HG03460 (cell line): ENCODE measurements at regions not wholly inside any gene's neighbourhood (a gene's known extent, or its start where the extent isn't known, plus 50 kb on each side); places are given as distances from the start of the nearest gene placed in this dataset.

Source experiments
- ATAC-seq: cut with Tn5 transposase; IDR thresholded peaks from one replicate; pipeline ENCODE4 v1.9.1; 2021; ENCODE audit not compliant: unreplicated experiment

DNA sequence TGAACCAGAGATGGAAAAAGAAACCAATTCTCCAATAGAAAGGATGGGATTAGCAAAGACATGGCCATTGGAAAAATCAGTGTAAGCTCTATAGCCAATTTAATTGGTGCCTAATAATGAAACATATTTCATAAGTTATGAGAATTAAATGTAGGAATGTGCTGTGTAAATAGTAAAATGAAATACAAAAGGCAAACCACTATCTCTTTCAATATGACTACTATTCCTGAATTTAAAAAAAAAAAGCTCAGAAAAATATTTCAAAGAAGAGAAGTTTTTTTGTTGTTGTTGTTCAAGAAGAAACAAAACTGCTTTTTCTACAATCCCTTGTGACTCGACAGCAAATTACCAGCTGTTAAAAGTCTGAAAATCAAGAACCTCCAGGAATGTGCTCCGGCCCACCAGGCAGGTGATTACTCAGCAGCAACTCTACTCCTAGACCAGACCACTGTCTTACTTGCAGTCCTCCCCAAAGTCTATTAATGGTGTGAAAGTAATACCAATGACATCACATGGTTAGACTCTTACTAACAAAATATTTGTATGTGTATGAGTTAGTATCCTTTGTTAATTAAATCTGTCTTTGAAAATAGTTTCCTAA lies 362.4 kb downstream of the KCTD12 start:
- ATAC-seq: peak; percentile 69

DNA sequence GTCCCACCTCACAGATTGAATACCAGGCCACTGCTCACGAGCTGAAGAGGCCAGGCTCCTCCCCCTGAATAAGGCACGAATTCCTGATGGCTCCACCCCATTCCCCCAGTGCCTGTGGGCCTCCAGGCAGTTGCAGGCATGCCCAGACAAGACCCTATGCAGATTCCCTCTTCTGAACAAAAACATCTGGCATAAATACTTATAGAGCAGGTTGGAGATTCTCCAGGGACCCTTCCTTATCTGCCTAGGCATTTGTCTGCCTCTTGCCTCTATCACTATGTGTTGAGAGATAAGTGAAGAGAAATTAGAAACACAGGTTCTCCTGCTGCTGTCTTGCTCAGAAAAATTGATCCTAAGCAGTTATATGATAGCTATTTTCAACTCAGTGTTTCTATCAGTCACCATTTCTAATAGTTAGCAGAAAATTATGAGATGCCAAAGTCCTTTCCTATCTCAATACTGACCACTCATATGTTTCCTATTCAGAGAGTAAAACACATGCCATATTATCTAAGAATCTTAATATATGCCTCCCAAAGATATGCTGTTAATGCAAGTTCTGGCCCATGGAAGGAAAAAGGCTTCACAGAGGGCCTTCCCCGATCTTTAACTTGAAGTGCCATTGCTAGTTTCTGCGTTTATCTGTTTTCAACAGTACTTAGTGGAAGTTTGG lies 364.0 kb downstream of the KCTD12 start:
- no peak for ATAC-seq

DNA sequence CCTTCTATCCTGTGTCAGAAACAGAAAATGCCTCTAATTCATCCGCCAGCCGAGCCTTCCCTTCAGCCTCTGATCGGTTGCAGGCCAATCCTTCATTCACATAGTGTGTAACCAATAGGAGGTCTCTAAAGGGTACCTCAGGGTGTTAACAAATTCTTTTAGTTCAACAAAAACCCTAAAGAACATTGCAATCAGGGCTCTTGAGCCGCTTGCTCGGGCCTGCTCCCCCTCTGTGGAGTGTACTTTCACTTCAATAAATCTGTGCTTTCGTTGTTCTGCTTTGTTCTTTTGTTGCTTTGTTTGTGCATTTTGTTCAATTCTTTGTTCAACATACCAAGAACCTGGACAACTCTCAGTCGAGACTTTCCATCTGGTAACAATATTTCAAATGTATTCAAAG lies 366.5 kb downstream of the KCTD12 start:
- ATAC-seq: no peak

DNA sequence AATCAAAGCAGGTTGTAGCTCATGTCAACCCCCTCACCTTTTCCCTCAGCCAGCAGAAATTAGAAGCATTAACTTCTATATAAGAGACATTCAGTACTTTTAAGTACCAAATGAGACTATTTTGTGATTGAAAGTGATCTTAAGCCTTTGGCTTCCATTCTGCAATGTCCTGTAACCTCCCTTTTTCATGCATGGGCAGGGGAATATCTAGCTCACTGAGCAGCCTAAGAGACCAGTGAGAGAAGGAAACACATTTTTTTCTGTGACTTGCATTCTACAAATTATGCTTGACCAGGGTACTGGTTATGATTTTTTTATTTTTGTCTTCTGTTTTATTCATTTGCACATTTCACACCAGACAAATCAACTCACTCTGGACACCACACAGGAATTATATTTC lies 369.6 kb downstream of the KCTD12 start:
- ATAC-seq: no peak

DNA sequence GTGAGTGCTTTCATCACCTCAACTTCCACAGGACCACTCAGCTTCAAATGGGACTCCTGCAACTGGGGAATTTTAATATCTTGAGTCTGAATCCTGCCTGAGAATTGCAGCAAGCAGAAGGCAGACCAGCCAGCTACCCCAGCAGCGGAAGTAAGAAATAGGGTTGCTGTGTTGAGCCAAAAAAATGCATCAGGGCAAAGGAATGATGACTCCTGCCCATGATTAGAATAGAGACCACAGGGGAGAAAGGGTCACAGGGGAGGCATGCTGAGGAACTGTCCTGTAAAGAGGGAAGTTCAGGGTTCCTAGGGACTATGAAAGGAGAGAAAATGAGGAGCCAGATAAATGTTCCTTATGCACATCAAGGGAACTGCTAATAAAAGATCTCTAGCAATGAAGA lies 370.2 kb downstream of the KCTD12 start:
- no peak for ATAC-seq

DNA sequence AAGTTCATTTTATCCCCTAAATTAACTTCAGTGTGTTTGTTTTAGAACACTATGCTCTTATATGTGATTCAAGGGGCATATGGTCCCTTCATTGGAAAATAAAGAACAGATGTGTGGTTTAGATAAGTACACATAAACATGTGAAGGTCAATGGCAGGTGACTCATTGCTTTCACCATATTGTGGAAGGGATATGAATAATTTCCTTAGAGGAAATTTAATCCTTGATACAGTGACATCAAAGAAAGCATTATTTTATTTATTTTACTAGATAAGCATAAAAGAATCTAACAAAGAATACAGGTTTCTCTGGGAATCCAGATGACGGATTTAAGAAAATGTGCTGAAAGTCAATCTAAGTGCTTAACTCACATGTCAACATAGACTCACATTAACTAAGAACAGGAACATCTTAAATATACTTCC lies 373.5 kb downstream of the KCTD12 start:
- ATAC-seq: no peak

DNA sequence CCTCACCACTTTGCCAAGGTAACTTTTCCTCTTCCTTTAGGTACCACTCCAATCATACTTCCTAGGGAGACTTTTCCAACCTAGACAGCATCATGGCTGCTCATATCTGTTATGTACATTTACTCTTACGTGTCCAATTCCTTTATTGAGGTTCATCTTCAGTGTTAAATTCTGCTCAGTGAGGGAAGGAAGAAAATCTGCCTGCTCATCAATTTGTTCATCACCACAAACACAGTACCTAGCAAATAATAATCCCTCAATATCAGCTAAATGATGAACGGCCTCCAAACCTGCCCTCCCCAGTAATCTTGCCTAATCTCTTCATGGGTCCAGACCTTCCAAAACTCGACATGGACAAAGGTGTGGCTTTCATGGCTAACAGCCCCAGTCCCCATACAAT lies 380.8 kb downstream of the KCTD12 start:
- ATAC-seq: no peak

DNA sequence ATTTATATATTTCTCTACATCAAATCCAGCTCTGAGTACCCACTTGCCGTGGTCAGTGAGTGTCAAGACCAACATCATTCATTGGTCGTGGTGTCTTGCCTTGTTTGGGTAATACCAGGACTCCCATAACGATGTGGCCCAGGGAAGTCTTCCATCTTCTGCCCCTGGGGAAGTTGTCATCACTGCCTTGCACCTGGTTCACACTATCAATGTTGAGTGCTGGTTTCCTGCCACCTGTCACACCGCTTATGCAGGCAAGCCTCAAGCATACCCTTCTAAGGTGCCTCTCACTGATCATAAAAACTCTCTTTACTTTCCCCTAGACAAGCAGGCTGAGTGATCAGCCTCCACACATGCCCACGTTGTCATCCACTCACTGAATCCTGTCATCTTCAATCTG lies 382.4 kb downstream of the KCTD12 start:
- no peak for ATAC-seq

DNA sequence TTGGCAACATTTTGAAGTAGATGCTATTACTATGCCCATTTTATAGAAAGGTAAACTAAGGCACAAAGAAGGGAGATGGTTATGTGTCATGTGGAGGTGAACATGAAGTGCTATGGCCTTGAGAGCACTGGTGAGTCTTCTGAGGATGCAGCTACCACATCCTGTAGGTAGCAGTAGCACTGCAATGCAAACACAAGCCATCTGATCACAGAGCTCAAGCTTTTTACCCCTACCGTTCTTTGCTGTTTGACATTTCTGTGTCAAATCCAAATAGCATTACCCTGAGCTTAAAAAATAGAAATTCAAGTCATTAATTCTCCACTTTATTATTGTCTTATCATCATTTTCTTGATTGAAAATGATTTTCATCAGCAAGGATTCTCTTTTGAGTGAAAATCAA lies 382.9 kb downstream of the KCTD12 start:
- no peak for ATAC-seq

DNA sequence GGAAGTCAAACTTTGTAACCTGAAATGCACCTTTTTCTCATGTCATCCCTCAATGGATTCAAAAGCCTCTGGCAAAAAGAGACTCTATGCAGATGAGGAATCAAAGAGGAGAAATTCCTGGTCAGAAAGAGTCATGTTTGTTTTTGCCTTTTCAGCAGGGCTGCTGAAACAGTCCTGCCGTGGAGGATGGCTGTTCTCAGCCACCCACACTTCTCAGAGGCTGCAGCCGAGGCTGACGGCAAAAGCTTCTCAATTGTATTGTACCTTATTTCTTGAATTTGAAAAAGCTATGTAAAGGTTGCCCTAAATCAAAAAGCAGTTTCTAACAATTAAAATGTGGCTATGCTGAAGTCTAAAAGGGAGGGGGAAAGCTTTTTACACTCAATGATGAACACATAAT lies 385.3 kb downstream of the KCTD12 start:
- ATAC-seq: no peak

DNA sequence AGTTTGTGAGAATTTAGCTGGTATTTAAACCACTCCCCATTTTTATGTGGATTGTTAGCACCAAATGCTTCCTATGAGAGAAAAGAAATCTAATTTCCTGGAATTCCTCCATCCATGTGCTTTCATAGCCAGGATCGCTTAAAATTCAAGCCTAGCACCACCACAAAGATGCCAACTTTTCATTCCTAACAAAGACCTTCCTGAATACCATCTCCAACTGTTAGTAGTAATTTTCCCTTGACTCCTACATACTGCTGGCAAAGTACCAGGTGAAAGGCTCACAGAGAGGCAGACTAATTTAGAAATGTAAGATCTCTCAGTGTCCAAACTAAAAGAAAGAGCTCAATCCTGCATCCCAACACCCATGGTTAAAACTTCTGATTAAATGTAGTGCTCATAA lies 386.3 kb downstream of the KCTD12 start:
- ATAC-seq: no peak

DNA sequence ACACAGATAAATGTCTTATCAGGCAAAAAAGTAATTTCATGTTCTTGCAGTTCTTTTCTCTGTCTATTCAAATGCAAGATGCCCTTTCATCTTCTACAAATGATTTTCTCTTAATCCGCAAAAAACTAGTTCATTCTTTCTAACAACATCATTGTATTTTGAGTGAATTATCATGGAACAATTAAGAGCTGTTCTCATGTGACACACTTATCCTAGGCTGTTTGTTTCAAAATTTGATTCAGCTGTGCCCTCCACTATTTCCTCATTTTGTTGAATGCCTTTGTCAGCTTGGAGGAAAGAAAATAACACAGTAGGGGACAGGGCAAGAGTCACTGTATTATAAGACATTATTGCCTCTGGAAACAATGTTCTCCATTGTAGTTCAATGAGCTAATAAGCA lies 396.9 kb downstream of the KCTD12 start:
- no peak for ATAC-seq

DNA sequence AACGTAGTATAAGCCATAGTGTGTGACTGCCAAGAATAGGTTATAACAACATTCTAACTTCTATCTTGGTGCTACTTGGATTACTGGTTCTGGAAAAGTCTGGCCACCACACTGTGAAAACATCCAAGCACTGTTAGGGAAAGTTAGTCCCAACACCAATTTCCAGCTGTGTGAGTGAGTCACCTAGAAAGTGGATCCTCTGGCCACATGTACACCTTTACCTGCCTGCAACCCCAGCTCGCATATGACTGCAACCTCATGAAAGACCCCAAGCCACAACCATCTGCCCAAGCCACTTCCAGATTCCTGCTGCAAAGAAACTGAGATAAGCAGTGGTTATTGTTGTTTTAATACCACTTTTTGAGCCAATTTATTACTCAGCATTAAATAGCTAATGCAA lies 404.5 kb downstream of the KCTD12 start:
- ATAC-seq: no peak

DNA sequence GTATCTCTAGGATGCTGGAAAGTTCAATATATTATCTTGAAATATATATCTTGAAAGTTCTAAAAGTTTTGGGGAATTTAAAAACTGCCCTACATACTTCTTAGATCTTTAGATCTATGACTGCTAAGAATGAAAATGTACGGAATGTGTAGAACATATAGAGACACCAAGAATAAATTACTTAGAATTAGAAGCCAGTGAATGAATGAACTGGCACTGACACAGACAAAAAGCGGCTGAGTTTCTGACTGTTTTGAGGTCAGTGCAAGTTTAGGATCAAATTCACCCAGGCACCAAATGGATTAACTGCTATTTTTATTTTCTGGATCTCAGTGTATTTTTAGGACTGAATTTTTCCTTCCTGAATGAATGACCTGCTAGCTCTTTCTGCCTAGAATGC lies 411.2 kb downstream of the KCTD12 start:
- ATAC-seq: no peak

DNA sequence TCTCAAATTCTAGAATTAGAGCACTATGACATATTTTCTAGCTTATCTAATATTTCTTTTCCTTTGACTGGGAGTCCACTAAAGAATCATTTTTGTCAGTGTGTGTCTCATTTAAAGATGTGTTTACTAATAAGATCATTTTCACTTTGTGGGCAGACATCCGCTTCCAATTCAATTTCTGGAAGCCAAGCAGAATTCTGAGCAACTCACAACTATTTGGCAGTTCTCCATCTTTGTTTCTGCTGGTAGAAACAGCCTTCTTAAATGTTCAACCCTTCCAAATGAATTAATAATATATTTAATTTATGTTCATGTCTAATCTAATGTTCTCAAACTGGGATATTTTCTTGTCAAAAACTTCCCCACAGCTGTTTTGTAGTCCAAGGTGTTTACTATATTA lies 411.8 kb downstream of the KCTD12 start:
- ATAC-seq: no peak

DNA sequence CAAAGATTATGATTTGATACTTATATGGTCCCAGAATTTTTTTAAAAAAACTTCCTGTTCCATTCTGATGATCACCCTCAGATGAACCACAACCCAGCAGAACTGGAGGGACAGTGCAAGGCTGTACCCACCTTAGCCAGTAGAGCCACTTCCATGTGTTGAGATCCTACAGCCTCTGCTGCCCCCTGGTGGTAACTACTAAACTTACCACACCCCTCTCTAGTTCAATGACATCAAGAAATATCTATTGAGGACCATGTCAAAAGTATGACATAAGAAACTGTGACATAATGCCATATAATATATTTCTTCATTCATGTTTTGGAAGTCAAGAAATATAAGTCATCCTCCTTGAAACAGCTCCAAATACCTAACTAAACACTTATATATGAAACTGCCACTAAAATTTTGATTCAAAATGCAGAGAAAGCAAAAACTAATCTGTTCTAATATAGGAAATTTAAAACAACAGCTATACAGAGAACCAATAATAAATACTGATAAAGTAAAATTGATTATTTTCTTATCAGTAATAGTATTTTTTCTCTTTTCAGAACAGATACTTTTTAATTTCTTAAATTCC lies 412.6 kb downstream of the KCTD12 start:
- peak; percentile 99 for ATAC-seq

DNA sequence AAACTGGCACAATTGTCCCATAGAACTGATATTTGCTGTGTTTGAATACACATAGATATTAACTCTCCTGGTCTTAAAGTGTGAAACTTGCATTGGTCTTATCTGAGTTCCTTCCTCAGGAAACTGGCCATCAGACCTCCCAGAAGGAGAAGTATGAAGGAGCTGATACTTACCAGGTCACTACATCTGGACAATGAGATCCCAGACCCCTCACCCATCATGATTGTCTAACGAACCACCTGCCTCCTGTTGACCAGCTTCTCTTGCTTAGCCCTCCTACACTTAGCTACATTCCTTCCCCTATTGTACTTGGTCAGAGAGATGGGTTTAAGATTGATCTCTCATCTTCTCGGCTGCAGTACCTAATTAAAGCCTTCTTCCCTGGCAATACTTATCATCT lies 413.3 kb downstream of the KCTD12 start:
- no peak for ATAC-seq

DNA sequence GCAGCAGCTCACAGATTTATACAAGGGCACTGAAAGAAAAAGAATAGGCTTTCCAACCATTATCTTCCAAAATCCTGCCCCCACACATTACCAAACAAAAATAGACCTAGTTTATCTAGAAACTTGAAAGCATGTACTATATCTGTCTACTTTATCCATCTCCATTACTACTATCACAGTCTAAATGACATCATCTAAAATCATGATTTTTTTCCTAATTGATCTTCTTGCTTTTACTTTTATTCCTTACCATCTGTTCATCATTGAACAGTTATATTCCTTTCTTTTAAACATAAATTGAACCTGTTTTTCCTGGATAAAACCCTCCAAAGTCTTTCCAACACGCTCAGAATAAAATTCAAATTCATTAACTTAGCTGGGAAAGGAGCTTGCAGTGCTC lies 414.7 kb downstream of the KCTD12 start:
- no peak for ATAC-seq

DNA sequence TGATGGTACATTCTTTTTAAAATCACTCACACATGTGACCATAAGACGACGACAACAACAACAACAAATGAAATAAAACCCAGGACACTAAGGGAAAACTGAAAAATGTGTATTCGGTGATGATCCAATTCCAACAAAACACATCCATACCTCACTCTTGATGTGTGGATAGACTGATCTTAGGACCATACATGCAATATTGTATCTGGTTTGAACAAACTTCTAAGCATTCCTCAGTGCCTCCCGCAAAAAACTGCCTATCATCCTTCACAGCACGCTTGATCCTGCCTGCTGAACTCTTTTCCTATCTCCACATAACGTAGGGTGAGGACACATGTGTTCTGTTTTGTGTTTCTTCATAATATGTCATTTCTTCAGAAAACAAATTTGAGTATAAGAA lies 415.2 kb downstream of the KCTD12 start:
- no peak for ATAC-seq

DNA sequence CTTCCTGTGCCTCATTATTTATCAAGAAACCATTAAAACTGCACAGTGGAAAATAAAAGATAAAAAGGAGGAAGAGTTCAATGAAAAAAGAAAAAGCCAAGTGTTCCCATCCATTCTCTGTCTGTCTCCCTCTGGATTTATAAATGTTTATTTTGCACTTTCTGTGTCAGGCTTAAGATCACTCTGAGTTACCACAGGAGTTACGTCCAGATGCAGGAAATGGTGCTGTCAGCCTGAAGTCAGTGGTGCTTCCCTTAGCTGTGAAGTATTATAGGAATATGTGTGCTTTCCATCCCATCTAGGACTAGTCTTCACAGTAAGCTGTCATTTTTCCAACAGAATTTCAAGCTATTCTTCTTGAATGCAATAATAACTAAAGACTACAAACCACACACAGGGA lies 420.2 kb downstream of the KCTD12 start:
- no peak for ATAC-seq

DNA sequence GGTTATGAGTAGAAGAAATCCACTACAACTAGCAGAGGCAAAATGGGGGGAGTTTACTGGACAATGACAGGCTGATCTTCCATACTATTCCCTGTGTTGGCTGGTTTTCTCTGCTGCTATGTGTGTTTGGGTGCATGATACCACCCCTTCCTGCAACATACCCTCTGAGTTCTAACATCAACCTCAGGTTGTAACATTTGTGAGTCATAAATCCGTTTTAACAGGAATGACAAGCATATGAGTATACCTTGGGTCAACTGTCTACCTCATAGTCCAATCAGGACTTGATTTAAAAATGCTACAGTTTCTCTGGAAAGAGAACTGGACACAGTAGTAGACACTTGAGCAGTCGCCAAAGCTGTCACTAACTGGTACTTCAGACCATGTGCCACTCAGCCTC lies 422.9 kb downstream of the KCTD12 start:
- no peak for ATAC-seq

DNA sequence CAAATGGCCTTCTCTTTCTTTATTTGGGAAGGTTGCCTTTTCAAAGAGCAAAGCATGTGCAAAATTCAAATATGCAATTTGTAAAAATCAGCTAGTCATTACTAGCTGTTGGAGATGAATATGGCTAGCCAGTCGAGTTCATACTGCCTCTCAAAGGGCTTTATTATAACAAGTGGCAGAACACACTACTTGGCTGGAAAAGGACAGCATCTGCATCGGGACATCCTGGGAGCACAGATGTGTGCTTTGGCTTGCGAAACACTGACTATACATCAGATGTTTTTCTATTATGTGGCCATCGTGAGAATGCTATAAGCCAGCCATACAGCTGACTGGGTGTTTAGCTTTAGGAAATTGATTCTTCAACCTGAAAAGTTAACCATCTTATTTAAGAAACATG lies 424.2 kb downstream of the KCTD12 start:
- ATAC-seq: no peak

DNA sequence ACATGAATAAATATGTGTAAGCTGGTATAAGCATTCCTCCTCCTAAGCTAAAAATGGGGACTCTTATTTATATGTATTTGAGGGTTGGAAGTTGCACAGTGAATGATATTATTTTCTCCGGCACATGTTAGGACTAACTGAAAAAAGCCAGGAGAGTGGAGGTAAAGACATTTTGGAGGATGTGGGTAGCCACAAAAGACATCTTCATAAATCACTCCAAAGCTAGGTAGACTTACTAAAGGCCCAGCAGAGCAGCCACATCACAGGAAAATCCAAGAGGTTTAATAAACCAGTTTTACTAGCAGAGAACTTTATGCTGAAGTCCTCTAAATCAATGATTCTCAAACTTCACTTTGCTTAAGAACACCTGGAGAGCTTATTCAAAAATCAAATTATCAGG lies 424.7 kb downstream of the KCTD12 start:
- no peak for ATAC-seq
